Stomach (tissue), 8 donors: ENCODE measurements at regions not wholly inside any gene's neighbourhood (a gene's known extent, or its start where the extent isn't known, plus 50 kb on each side); places are given as distances from the start of the nearest gene placed in this dataset.
"Not testable (repeated sequence)": the region's sequence is repeated elsewhere in the genome, so short reads cannot be mapped to it uniquely, and the experiment has no call there.

Experiments
- DNase-seq, 2 donors: peaks; one replicate each; pipeline versions ENCODE4 v3.0.0 to v3.0.0-alpha.2; 2013 to 2019
- H3K27ac ChIP-seq, 5 donors: fragments of 200-600 bp in 4 of 5; sonication (generic) in 4 of 5; one replicate each; pipeline ENCODE4 v1.5.1; 2013 to 2019; ENCODE audit warnings: mild to moderate bottlenecking in 1 of 5, moderate library complexity in 1 of 5
- H3K27me3 ChIP-seq, 3 donors: fragments of 200-600 bp; sonication (generic); one replicate each; pipeline ENCODE4 v1.5.1; 2017 to 2019; ENCODE audit warnings: mixed run types in 1 of 3
- H3K36me3 ChIP-seq, 4 donors: fragments of 200-600 bp; sonication (generic); 1 replicate in 3 of 4; 2 replicates in 1 of 4; pipeline ENCODE4 v1.5.1; 2016 to 2019
- H3K4me1 ChIP-seq, 4 donors: fragments of 200-600 bp; sonication (generic); one replicate each; pipeline ENCODE4 v1.5.1; 2016 to 2019
- H3K4me3 ChIP-seq, 4 donors: fragments of 200-600 bp; sonication (generic) in 3 of 4; one replicate each; pipeline ENCODE4 v1.5.1; 2016 to 2019; ENCODE audit warnings: mild to moderate bottlenecking in 1 of 4
- H3K9me3 ChIP-seq, 4 donors: fragments of 200-600 bp; sonication (generic); one replicate each; pipeline ENCODE4 v1.5.1; 2016 to 2019
- EP300 ChIP-seq: sonication (generic); formaldehyde crosslinking; IDR thresholded peaks from one replicate; pipeline ENCODE4 v1.6.1; 2017; ENCODE audit warnings: antibody characterized with exemption
- POLR2A ChIP-seq, 4 donors: fragments of 450-650 bp; IDR thresholded peaks; one replicate each; pipeline ENCODE4 v1.6.1; 2016; ENCODE audit warnings: antibody characterized with exemption in 4 of 4, control low read depth in 2 of 4, mild to moderate bottlenecking in 1 of 4, moderate library complexity in 1 of 4
- POLR2AphosphoS5 ChIP-seq, 3 donors: sonication (generic); formaldehyde crosslinking; IDR thresholded peaks; one replicate each; pipeline ENCODE4 v1.6.1; 2016; ENCODE audit warnings: antibody characterized with exemption in 3 of 3
- WGBS, 5 donors: extraction: QIAGEN DNeasy Blood & Tissue Kit in 3 of 5; methylation state at CpG; one replicate each; pipeline versions ENCODE4 v1.1.5 to v1.1.7; 2013 to 2018; 5-methylcytosine and 5-hydroxymethylcytosine counted together
- intact Hi-C: fragments of 100-400 bp; cut with DNase I; formaldehyde crosslinking; loops from one replicate; pipeline ENCODE4 v1.15.1; 2023; ENCODE audit warnings: low total_unique reads
- TF ChIP-seq, protein P1 (sequence below), 7 experiments: fragments of 450-650 bp in 4 of 7; fragments of 200-600 bp in 3 of 7; sonication (generic) in 3 of 7; IDR thresholded peaks; one replicate each; pipeline ENCODE4 v1.5.1; 2016 to 2019; ENCODE audit warnings: antibody characterized with exemption in 7 of 7, control low read depth in 2 of 7, mild to moderate bottlenecking in 1 of 7
- donor health status: healthy with polysubstance abuse.
- donor health status: Bipolar disorder and iron deficiency.
- donor health status: healthy.

DNA sequence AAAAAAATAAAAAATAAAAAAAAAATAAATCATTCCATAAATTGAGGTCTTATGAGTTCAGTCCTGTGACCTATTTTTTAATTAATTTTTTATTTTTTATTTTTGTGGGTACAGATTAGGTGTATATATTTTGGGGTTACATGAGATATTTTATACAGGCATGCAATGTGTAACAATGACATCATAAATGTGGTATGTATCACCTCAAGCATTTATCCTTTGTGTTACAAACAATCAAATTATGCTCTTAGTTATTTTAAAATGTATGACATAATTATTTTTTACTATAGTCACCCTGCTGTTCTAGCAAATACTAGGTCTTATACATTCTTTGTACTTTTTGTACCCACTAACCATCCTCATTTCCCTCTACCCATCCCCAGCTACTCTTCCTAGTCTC lies 537.9 kb downstream of the HINT1 start:
- peaks cover 1 to 19% (median 8%) of the 10 kb centered on the region in 4 donors for H3K9me3 ChIP-seq
- no peak overlapping the region for H3K4me3 ChIP-seq
- no peak for TF ChIP-seq POLR2A (IDR thresholded peaks at IDR 0.05)
- no peak for TF ChIP-seq EP300
- TF ChIP-seq, protein P1, sequence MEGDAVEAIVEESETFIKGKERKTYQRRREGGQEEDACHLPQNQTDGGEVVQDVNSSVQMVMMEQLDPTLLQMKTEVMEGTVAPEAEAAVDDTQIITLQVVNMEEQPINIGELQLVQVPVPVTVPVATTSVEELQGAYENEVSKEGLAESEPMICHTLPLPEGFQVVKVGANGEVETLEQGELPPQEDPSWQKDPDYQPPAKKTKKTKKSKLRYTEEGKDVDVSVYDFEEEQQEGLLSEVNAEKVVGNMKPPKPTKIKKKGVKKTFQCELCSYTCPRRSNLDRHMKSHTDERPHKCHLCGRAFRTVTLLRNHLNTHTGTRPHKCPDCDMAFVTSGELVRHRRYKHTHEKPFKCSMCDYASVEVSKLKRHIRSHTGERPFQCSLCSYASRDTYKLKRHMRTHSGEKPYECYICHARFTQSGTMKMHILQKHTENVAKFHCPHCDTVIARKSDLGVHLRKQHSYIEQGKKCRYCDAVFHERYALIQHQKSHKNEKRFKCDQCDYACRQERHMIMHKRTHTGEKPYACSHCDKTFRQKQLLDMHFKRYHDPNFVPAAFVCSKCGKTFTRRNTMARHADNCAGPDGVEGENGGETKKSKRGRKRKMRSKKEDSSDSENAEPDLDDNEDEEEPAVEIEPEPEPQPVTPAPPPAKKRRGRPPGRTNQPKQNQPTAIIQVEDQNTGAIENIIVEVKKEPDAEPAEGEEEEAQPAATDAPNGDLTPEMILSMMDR (IDR thresholded peaks at IDR 0.05): no peak
- TF ChIP-seq POLR2AphosphoS5 (IDR thresholded peaks at IDR 0.05): no peak
- intact Hi-C loops: no loop called here
- H3K36me3 ChIP-seq: no peaks in the 10 kb centered on the region
- H3K27ac ChIP-seq: no peak overlapping the region
- H3K4me1 ChIP-seq: no peaks in the 10 kb centered on the region
- no peak for DNase-seq
- H3K27me3 ChIP-seq: no peaks in the 10 kb centered on the region

DNA sequence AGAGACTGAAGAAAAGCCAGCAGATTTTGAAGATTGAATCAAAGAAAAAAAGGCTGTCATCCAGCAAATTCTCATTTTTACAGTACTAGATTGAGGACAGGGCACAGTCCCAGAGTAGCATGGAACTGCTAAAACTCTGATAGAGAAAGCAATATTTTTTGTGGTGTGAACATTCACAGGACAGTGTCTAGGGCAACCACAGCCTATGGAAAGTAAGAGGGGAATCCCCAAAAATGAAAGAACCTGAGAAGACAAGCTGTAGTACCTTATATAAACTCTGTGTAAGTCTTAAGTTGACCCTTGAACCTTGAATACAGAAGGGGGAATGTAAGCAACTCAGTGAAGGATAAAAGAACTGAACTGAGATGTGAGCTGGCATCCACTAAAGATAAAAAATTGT lies 540.3 kb downstream of the HINT1 start:
- H3K4me3 ChIP-seq: no peak overlapping the region
- H3K9me3 ChIP-seq: peaks cover 0 to 8% (median 8%) of the 10 kb centered on the region in 4 donors
- no peak for TF ChIP-seq POLR2A (IDR thresholded peaks at IDR 0.05)
- no peak for TF ChIP-seq EP300
- no peak for TF ChIP-seq POLR2AphosphoS5 (IDR thresholded peaks at IDR 0.05)
- TF ChIP-seq, protein P1 (IDR thresholded peaks at IDR 0.05): no peak
- H3K4me1 ChIP-seq: no peaks in the 10 kb centered on the region
- no peak overlapping the region for H3K27ac ChIP-seq
- no peaks in the 10 kb centered on the region for H3K27me3 ChIP-seq
- DNase-seq: no peak
- intact Hi-C loops: no loop called here
- no peaks in the 10 kb centered on the region for H3K36me3 ChIP-seq

DNA sequence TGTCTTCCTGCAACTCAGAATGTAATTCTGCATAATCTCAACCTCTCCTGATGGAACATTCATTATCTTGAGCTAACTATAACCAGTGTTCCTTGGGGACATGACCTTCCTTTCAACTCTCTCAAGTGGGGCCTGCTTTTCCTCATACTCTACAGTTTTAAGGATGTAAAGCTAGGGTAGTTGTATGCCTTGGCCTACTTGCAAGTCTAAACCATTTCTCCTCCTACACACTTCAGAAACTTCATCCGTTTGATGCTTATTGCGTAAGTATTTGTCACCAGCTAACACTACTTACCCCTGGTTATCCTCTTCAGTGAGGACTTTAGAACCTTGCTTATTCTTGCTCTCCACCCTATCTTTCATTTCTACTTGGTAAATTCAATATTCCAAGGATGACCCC lies 548.9 kb downstream of the HINT1 start:
- peak in 1 of 2 donors; percentile 39 for DNase-seq
- Histone ChIP-seq H3K27ac (no peak overlapping the region), H3K36me3 (no peaks in the 10 kb centered on the region), H3K4me1 (no peaks in the 10 kb centered on the region), H3K27me3 (no peaks in the 10 kb centered on the region), H3K4me3 (no peak overlapping the region), H3K9me3 (peaks cover 0 to 9% (median under 1%) of the 10 kb centered on the region in 4 donors)
- no peak for TF ChIP-seq EP300
- TF ChIP-seq POLR2AphosphoS5 (IDR thresholded peaks at IDR 0.05): no peak
- TF ChIP-seq, protein P1 (IDR thresholded peaks at IDR 0.05): no peak
- TF ChIP-seq POLR2A (IDR thresholded peaks at IDR 0.05): no peak
- 68 to 93% (median 91%) methylated on average over 2 of the region's 2 CpGs for WGBS, 5 donors
- intact Hi-C loops: no loop called here

DNA sequence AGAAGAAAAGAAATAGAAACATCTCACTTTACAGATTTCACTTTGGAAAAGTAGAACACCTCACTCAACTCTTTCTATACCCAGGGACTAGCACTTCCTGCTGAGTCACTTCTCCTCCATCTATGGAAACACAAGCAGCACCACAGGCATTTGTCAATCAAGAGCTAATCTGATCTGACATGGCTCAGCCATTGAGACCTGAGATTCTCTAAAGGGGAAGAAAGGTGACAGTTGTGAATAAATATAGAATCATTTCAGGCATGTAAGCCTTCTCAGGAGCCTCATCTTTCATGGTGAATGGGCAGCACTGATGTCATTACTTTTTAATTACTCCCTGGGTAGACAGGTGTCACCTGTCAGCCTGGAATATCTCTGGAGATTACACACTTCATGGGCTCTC lies 559.8 kb downstream of the HINT1 start:
- H3K27ac ChIP-seq: no peak overlapping the region
- intact Hi-C loops: no loop called here
- no peaks in the 10 kb centered on the region for H3K27me3 ChIP-seq
- H3K36me3 ChIP-seq: no peaks in the 10 kb centered on the region
- no peak for DNase-seq
- H3K4me3 ChIP-seq: no peak overlapping the region
- TF ChIP-seq, protein P1 (IDR thresholded peaks at IDR 0.05): no peak
- TF ChIP-seq EP300 (no peak), POLR2AphosphoS5 (IDR thresholded peaks at IDR 0.05) (no peak), POLR2A (IDR thresholded peaks at IDR 0.05) (no peak)
- H3K9me3 ChIP-seq: no peaks in the 10 kb centered on the region
- H3K4me1 ChIP-seq: no peaks in the 10 kb centered on the region

DNA sequence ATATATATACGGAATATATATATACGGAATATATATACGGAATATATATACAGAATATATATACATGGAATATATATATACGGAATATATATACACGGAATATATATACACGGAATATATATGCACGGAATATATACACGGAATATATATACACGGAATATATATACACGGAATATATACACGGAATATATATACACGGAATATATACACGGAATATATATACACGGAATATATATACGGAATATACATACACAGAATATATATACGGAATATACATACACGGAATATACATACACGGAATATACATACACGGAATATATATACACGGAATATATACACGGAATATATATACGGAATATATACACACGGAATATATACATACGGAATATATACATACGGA lies 568.4 kb downstream of the HINT1 start:
- peaks cover 0 to 30% (median 13%) of the 10 kb centered on the region in 4 donors for H3K9me3 ChIP-seq
- DNase-seq, H3K27ac ChIP-seq, H3K27me3 ChIP-seq, H3K4me1 ChIP-seq, H3K36me3 ChIP-seq, intact Hi-C loops, H3K4me3 ChIP-seq: not testable (repeated sequence)
- 78 to 96% (median 82%) methylated on average over 25 of the region's 25 CpGs for WGBS, 5 donors
